ENCODE measurements at regions not wholly inside any gene's neighbourhood (a gene's known extent, or its start where the extent isn't known, plus 50 kb on each side); places are given as distances from the start of the nearest gene placed in this dataset. TPM values are rescaled to one million over a fixed set of nuclear protein-coding genes. Genes with fewer than 3 reads are reported as not detected.

Small RNAs in the stretch of these regions (small RNA-seq; reads per million reads assigned to genes)
- gene AC010343.2 (not detected), gene AC025459.1 (not detected)

All from hematopoietic multipotent progenitor cell (in vitro differentiated cells).